Superior temporal gyrus (tissue), 1 donor: ENCODE measurements at regions not wholly inside any gene's neighbourhood (a gene's known extent, or its start where the extent isn't known, plus 50 kb on each side); places are given as distances from the start of the nearest gene placed in this dataset.
"Not testable (repeated sequence)": the region's sequence is repeated elsewhere in the genome, so short reads cannot be mapped to it uniquely, and the experiment has no call there.

ENCODE experiments used
- DNase-seq: peaks from one replicate; pipeline ENCODE4 v3.0.0-alpha.2; 2016; ENCODE audit errors: extremely low spot score

DNA sequence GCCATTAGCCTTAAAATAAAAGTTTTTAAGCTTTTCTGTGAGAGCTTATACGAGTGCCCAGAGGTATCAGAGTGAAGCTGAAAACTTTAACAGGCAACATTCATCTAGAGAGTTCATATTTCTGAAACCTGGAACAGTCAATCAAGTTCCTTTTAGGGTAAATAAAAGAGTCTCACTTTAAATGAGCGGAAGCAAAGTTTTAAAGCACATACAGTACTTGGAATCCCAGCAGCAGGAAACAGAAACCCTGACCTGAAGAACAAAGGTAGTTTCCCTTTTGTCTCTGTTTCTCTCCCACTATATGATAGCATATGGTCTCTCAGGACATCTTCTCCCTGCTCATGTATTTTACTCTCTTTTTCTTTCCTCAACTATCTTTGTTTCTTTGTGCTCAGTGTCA is 153.0 kb downstream of the ASB9 start:
- DNase-seq = no peak

DNA sequence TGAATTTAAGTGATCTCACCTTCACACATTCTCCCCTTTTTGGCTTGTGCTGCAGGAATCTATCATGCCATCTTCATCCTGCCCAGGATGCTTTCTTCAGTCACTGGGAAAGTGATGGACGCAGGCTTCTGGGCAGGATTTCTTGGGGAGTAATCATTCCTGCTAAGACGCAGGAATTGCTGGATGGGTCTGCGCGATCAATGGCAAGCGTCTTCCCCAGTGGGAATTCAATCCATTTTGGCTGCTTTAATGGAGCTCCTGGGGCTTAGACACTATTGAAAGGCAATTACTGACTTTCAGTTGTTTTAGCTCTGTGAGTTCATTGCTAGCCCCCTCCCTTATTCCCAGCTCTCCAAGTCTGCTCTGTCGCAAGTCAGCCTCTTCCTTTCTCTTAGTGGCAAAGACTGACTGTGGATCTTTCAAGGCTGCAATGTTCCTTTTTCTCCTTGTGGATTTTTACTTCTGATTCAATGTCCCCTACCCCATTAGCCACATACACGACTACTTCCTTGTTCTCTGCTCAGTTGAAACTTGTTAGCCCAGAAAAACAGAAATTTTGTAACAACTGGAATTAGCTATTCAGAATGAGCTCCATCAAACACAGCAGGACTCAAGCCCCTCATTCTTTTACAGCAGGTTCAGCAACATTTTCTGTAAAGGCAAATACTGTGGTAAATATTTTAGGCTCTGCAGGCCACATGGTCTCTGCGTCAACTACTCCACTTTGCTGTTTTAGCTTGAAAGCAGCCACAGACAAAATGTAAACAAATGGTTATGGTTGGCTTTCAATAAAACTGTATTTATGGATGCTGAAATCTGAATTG is 154.9 kb downstream of the ASB9 start:
- no peak for DNase-seq

- no peak for DNase-seq
Observed at GRCh38 chrX:15107367-15107988, 162.4 kb downstream of the ASB9 start.

- no peak for DNase-seq
Observed at GRCh38 chrX:15098505-15098904, 171.4 kb downstream of the ASB9 start.

GRCh38 chrX:15087747-15088146 is 182.1 kb downstream of the ASB9 start:
- no peak for DNase-seq

- DNase-seq = no peak
Observed at GRCh38 chrX:15073313-15073712, 196.6 kb downstream of the ASB9 start.

- DNase-seq = no peak
Observed at GRCh38 chrX:15072880-15073279, 197.0 kb downstream of the ASB9 start.

DNA sequence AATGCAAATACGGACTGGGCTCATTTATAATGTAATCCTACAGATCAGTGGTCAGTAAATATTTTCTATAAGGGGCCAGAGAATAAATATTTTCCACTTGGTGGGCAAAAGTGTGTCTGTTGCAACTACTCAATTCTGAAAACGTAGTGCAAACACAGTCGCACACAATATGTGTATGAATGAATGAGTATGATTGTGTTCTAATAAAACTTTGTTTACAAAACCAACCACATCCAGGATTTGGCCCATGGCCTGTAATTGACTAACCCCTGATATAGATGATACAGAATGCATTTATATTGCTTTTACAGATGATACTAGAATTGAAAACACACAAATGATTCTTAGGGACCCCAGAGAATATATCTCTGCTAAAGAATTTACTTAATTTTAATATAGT is 197.6 kb downstream of the ASB9 start:
- DNase-seq = no peak

GRCh38 chrX:15059474-15059873 is 186.3 kb downstream of the MOSPD2 start:
- peak; percentile 7 for DNase-seq

DNA sequence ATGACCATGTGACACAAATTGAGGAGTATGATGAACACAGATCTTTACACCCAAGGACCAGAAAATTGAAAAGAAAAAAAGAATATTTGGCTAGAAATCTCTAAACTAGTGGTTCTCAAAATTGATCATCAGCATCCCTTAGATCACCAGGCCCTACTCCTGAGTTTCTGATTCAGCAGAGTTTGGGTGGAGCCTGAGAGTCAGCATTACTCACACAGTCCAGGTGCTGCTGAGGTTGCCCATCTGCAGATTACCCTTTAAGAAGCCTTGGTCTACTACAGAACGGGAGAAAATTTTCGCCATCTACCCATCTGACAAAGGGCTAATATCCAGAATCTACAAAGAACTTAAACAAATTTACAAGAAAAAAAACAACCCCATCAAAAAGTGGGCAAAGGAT is 182.8 kb downstream of the MOSPD2 start:
- no peak for DNase-seq

DNA sequence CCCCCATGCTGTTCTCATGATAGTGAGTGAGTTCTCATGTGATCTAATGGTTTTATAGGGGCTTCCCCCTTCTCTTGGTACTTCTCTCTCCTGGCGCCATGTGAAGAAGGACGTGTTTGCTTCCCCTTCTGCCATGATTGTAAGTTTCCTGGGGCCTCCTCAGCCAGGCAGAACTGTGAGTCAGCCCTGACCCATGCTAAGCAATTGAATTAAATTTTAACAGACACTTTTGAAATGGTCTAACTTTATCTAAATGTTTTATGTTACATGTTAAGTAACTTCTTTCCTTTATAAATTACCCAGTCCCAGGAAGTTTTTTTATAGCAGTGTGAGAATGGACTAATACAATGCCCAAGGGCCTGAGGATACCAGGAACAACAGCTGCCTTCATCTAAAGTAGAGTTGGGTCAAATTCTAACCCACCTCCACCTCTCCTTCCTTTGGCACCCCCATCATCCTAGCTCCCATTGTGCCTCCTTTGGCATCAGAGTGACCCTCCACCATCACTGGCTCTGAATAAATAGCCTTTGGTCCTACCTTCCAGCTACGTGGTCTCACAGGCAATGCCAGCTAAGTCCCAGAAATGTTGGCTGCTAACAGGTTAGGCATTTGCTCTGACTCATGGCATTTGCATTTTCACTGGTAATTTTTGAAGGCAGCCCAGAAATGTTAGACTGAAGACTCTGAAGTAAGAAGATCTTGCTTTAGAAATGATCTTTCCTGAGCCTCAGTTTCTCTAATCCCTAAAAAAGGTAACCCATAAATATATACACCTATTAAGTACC is 182.1 kb downstream of the MOSPD2 start:
- no peak for DNase-seq

DNA sequence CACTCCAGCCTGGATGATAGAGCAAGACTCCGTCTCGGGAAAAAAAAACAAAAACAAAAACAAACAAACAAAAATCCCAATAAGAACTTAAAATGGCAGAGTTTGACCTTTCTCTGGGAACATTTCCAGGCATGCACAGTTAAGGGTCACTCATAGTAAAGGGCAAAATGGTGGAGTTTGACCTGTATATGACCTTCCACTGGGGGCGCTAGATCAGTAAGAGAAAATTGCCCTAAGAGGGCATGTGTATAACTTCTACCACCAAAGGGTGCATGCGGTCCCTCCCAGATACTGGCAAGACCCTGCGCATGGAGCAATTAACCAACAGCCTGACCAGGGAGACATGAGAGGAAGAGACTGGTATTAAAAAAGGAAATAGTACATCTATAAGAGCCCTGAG is 177.2 kb downstream of the MOSPD2 start:
- no peak for DNase-seq

GRCh38 chrX:15043538-15043937 is 170.3 kb downstream of the MOSPD2 start:
- DNase-seq = no peak

- DNase-seq = no peak
Observed at GRCh38 chrX:15033917-15034316, 160.7 kb downstream of the MOSPD2 start.

GRCh38 chrX:15017491-15017890 is 144.3 kb downstream of the MOSPD2 start:
- DNase-seq = no peak

GRCh38 chrX:15016051-15016450 is 142.8 kb downstream of the MOSPD2 start:
- no peak for DNase-seq

GRCh38 chrX:15014281-15014680 is 141.1 kb downstream of the MOSPD2 start:
- DNase-seq = peak; percentile 13

DNA sequence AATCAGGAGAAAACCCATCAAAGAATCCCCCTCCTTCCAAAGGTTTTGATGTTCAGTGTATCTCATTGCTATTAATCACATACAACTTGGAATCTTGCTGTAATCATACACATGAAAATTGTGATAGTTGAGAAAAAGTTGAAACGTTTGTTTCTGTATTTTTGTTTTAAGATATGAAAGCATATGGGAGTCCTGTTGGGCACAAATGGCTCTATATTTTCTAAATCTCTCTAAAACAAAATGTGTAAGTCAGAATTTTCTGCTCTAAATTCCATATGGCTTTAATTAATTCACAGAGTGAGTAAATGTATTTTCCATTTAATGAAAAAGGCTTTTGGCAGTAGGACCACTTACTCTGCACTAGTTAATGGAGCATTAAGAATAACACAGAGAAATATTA is 140.2 kb downstream of the MOSPD2 start:
- no peak for DNase-seq

DNA sequence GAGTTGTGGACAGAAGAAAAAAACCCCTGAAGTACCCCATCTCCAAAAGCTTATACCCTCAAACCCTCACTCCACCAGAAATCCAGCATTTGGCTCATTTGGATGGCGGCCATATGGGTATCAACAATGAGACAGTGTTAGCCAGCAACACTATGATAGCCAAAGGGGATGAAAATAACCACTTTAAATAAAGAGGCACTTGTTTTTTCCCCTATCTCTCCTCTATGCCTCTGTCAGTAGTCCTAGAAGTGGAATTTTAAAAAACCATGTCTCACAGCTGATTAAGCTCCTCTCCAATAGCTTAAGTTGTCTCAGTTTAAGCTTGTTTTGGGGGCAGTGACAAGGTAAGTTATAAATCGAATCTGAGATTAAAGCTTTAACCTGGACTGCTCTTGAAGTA is 124.0 kb downstream of the MOSPD2 start:
- peak; percentile 17 for DNase-seq

GRCh38 chrX:14984425-14984824 is 111.2 kb downstream of the MOSPD2 start:
- not testable (repeated sequence) for DNase-seq
